ENCODE measurements at regions not wholly inside any gene's neighbourhood (a gene's known extent, or its start where the extent isn't known, plus 50 kb on each side); places are given as distances from the start of the nearest gene placed in this dataset.
"Not testable (repeated sequence)": the region's sequence is repeated elsewhere in the genome, so short reads cannot be mapped to it uniquely, and the experiment has no call there.

DNA sequence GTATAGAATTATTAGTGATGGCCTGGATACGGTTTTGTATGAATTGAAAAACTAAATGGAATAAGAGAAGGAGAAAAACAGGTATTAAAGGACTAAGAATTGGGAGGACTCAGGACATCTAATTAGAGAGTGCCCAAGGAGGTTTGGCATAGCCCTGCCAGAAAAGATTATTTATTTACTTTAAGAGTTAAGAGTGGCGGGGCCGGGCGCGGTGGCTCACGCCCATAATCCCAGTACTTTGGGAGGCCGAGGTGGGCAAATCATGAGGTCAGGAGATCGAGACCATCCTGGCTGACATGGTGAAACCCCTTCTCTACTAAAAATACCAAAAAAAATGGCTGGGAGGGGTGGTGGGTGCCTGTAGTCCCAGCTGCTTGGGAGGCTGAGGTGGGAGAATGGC is 115.2 kb upstream of the KCNJ3 start:
- TF ChIP-seq, protein P1, sequence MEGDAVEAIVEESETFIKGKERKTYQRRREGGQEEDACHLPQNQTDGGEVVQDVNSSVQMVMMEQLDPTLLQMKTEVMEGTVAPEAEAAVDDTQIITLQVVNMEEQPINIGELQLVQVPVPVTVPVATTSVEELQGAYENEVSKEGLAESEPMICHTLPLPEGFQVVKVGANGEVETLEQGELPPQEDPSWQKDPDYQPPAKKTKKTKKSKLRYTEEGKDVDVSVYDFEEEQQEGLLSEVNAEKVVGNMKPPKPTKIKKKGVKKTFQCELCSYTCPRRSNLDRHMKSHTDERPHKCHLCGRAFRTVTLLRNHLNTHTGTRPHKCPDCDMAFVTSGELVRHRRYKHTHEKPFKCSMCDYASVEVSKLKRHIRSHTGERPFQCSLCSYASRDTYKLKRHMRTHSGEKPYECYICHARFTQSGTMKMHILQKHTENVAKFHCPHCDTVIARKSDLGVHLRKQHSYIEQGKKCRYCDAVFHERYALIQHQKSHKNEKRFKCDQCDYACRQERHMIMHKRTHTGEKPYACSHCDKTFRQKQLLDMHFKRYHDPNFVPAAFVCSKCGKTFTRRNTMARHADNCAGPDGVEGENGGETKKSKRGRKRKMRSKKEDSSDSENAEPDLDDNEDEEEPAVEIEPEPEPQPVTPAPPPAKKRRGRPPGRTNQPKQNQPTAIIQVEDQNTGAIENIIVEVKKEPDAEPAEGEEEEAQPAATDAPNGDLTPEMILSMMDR (IDR thresholded peaks at IDR 0.05): not testable (repeated sequence)
- TF ChIP-seq POLR2A (IDR thresholded peaks at IDR 0.05): not testable (repeated sequence)
